A549 (cell line): ENCODE measurements at regions not wholly inside any gene's neighbourhood (a gene's known extent, or its start where the extent isn't known, plus 50 kb on each side); places are given as distances from the start of the nearest gene placed in this dataset.

Experiments used
- ATAC-seq, 2 experiments: fragments of 200-7000 bp in 1 of 2; fragments of >200 bp in 1 of 2; cut with Nextera tagmentation in 1 of 2; cut with Tn5 transposase in 1 of 2; 3 replicates each; pipeline versions ENCODE4 v1.8.0 to v1.9.1; 2018 to 2020; ENCODE audit warnings: mild to moderate bottlenecking in 1 of 2, moderate library complexity in 1 of 2
- CTCF ChIA-PET: fragments of 300-600 bp; sonication (Branson Sonifier 250); formaldehyde crosslinking; extraction: SDS; loops from one replicate; lab custom pipeline; 2021; ENCODE audit warnings: antibody characterized with exemption, inconsistent platforms; lab: Yijun Ruan, JAX
- POLR2A ChIA-PET: fragments of 350-600 bp; formaldehyde crosslinking; extraction: SDS; loops from one replicate; lab custom pipeline; 2021; ENCODE audit warnings: antibody characterized with exemption, inconsistent platforms; lab: Yijun Ruan, JAX
- DNase-seq, 2 experiments: peaks; one replicate each; pipeline versions ENCODE4 v3.0.0 to v3.0.0-alpha.2; 2011 to 2016; ENCODE audit warnings: low read depth in 1 of 2, low spot score in 1 of 2
- FAIRE-seq: peaks from 2 replicates; lab custom pipeline; 2011; peaks lifted over from hg19 to GRCh38; lab: Jason Lieb, UNC
- H3K27ac ChIP-seq, 2 experiments: fragments of >200 bp; sonication (Bioruptor Twin); formaldehyde crosslinking; 3 replicates each; pipeline ENCODE4 v1.5.1; 2016 to 2017
- H3K4me1 ChIP-seq: fragments of >200 bp; sonication (Bioruptor Twin); formaldehyde crosslinking; 3 replicates; pipeline ENCODE4 v1.6.1; 2016
- H3K4me2 ChIP-seq: fragments of >200 bp; sonication (Bioruptor Twin); formaldehyde crosslinking; 3 replicates; pipeline ENCODE4 v1.6.1; 2016
- H3K4me3 ChIP-seq: fragments of >200 bp; sonication (Bioruptor Twin); formaldehyde crosslinking; 3 replicates; pipeline ENCODE4 v1.5.1; 2016
- H3K9me3 ChIP-seq: fragments of >200 bp; sonication (Bioruptor Twin); formaldehyde crosslinking; 3 replicates; pipeline ENCODE4 v1.6.1; 2016
- BHLHE40 ChIP-seq: IDR thresholded peaks from 2 replicates; pipeline ENCODE4 v1.6.1; 2012; ENCODE audit warnings: low read depth, low read length, inconsistent platforms
- CHD4 ChIP-seq: fragments of 200-600 bp; sonication (generic); IDR thresholded peaks from 2 replicates; pipeline ENCODE4 v1.6.1; 2016; ENCODE audit warnings: antibody characterized with exemption, mild to moderate bottlenecking, borderline replicate concordance
- E2F6 ChIP-seq: IDR thresholded peaks from 2 replicates; pipeline ENCODE4 v1.6.1; 2012; ENCODE audit warnings: low read depth, borderline replicate concordance
- EHF ChIP-seq: fragments of 250-450 bp; sonication (Bioruptor Pico); IDR thresholded peaks from 2 replicates; pipeline ENCODE4 v1.5.0; 2020; ENCODE audit warnings: mild to moderate bottlenecking
- EP300 ChIP-seq, 2 experiments: fragments of >200 bp; sonication (Bioruptor Twin); formaldehyde crosslinking; IDR thresholded peaks; 2 replicates in 1 of 2; 3 replicates in 1 of 2; pipeline ENCODE4 v1.6.1; 2016 to 2017
- FOSB ChIP-seq: fragments of 250-450 bp; sonication (Bioruptor Pico); IDR thresholded peaks from 2 replicates; pipeline ENCODE4 v1.5.0; 2020; ENCODE audit warnings: mild to moderate bottlenecking, moderate library complexity
- FOSL2 ChIP-seq, 2 experiments: fragments of 450-650 bp in 1 of 2; fragments of >200 bp in 1 of 2; sonication (Bioruptor Twin) in 1 of 2; formaldehyde crosslinking; IDR thresholded peaks; 2 replicates each; pipeline versions ENCODE4 v1.5.0 to v1.6.1; 2016 to 2020; ENCODE audit warnings: mild to moderate bottlenecking in 1 of 2, moderate library complexity in 1 of 2
- HDAC2 ChIP-seq: fragments of 200-600 bp; sonication (generic); IDR thresholded peaks from 2 replicates; pipeline ENCODE4 v1.6.1; 2016
- HES2 ChIP-seq: fragments of >200 bp; sonication (Bioruptor Twin); formaldehyde crosslinking; IDR thresholded peaks from 2 replicates; pipeline ENCODE4 v1.6.1; 2016
- HOXA7 ChIP-seq: fragments of 250-450 bp; sonication (Bioruptor Pico); IDR thresholded peaks from 2 replicates; pipeline ENCODE4 v1.5.0; 2020; ENCODE audit warnings: mild to moderate bottlenecking, moderate library complexity
- HOXB13 ChIP-seq: fragments of 250-450 bp; sonication (Bioruptor Pico); IDR thresholded peaks from 2 replicates; pipeline ENCODE4 v1.5.0; 2020; ENCODE audit warnings: low read depth, mild to moderate bottlenecking, moderate library complexity
- KDM5A ChIP-seq: fragments of 200-600 bp; sonication (generic); IDR thresholded peaks from 2 replicates; pipeline ENCODE4 v1.6.1; 2016; ENCODE audit warnings: antibody characterized with exemption, mild to moderate bottlenecking
- MAX ChIP-seq: IDR thresholded peaks from 2 replicates; pipeline ENCODE4 v1.6.1; 2012
- RAD21 ChIP-seq, 2 experiments: fragments of >200 bp in 1 of 2; sonication (Bioruptor Twin) in 1 of 2; formaldehyde crosslinking in 1 of 2; IDR thresholded peaks in 1 of 2; conservative IDR thresholded peaks in 1 of 2; 2 replicates in 1 of 2; 3 replicates in 1 of 2; pipeline ENCODE4 v1.6.1; 2012 to 2018; ENCODE audit warnings: inconsistent platforms in 1 of 2
- RARB ChIP-seq: fragments of 250-450 bp; sonication (Bioruptor Pico); IDR thresholded peaks from 2 replicates; pipeline ENCODE4 v1.8.0; 2021; ENCODE audit warnings: mild to moderate bottlenecking, moderate library complexity
- RFX5 ChIP-seq: fragments of 450-650 bp; IDR thresholded peaks from 2 replicates; pipeline ENCODE4 v1.7.1; 2014; ENCODE audit warnings: antibody characterized with exemption, mild to moderate bottlenecking, moderate library complexity
- RNF2 ChIP-seq: fragments of 200-600 bp; sonication (generic); IDR thresholded peaks from 2 replicates; pipeline ENCODE4 v1.6.1; 2016; ENCODE audit warnings: low read depth, mild to moderate bottlenecking, antibody characterized with exemption, moderate library complexity, borderline replicate concordance
- SMC3 ChIP-seq: fragments of >200 bp; sonication (Bioruptor Twin); formaldehyde crosslinking; IDR thresholded peaks from 3 replicates; pipeline ENCODE4 v1.6.1; 2018; ENCODE audit warnings: inconsistent platforms
- TP53 ChIP-seq: fragments of 250-450 bp; sonication (Bioruptor Pico); IDR thresholded peaks from 2 replicates; pipeline ENCODE4 v1.5.0; 2021; ENCODE audit warnings: mild to moderate bottlenecking, moderate library complexity
- ZFP36 ChIP-seq: fragments of 450-650 bp; IDR thresholded peaks from 2 replicates; pipeline ENCODE4 v1.6.1; 2014; ENCODE audit warnings: borderline replicate concordance; ENCODE audit not compliant: partially characterized antibody
- ZSCAN20 ChIP-seq: fragments of 250-450 bp; sonication (Bioruptor Pico); IDR thresholded peaks from 2 replicates; pipeline ENCODE4 v1.8.0; 2022; ENCODE audit warnings: mild to moderate bottlenecking, moderate library complexity
- WGBS: methylation state at CpG from one replicate; pipeline ENCODE4 v1.1.6; 2017; ENCODE audit errors: missing lambda C conversion rate; 5-methylcytosine and 5-hydroxymethylcytosine counted together
- TF ChIP-seq, protein P1 (sequence below): fragments of 250-450 bp; sonication (Bioruptor Pico); IDR thresholded peaks from 2 replicates; pipeline ENCODE4 v1.5.0; 2020; ENCODE audit warnings: low read depth, mild to moderate bottlenecking, moderate library complexity
- TF ChIP-seq, protein P2 (sequence below): fragments of >200 bp; sonication (Bioruptor Twin); formaldehyde crosslinking; IDR thresholded peaks from 3 replicates; pipeline ENCODE4 v1.6.1; 2016

- TF ChIP-seq SMC3 (no peak), FOSB (CRISPR knock-in tag) (no peak), CHD4 (no peak), ZFP36 (no peak)
These were observed 147.5 kb upstream of the ANK2 start (continued) for GRCh38 chr4:112901962-112902411.

DNA sequence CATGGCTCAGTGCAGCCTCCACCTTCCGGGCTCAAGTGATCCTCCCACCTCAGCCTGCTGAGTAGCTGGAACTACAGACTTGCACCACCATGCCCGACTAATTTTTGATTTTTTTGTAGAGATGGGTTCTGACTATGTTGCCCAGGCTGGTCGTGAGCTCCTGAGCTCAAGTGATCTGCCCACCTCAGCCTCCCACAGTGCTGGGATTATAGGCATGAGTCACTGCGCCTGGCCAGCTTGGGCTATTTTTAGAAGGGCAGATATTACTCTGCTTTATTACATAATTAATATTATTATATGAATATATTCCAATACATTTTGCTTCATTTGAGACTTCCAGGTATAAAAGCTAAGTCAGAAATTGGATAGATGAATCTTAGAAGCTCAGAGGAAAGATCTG lies 143.7 kb upstream of the ANK2 start:
- no peak for FAIRE-seq
- H3K9me3 ChIP-seq, result no peaks in the 10 kb centered on the region
- no peak overlapping the region for H3K4me3 ChIP-seq
- ChIA-PET POLR2A (no interaction called here), CTCF (no interaction called here)
- H3K27ac ChIP-seq, result no peak overlapping the region
- WGBS, result 40% methylated on average over 4 of the region's 4 CpGs
- ATAC-seq, result no peak
- DNase-seq, result no peak
- TF ChIP-seq EHF (CRISPR knock-in tag) (no peak), FOSL2 (IDR thresholded peaks at IDR 0.05) (no peak), FOSL2 (CRISPR knock-in tag; IDR thresholded peaks at IDR 0.05) (no peak), E2F6 (no peak), RAD21 (conservative IDR thresholded peaks at IDR 0.05 in 1 of 2, IDR thresholded peaks at IDR 0.05 in 1 of 2) (no peak), HOXB13 (no peak)
- no peak overlapping the region for H3K4me2 ChIP-seq
- no peaks in the 10 kb centered on the region for H3K4me1 ChIP-seq

DNA sequence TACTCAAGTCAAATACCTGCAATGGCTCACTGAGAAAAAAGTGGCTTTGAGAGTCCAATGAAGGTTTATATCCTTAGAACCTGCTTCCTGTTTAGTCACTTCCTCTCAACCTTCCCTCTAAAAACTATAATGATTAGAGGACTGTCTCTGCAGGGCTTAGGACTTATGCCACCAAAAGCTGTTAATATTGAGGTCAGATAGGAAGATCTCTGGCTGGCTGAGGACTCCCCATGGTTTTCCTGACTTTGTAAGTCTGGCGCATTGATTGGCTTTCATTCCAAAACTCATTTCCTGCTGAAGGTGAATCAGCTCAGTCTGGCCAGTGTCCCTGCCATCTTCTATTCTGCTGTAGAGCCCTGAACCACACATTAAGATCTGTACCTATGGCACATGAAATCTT lies 140.9 kb upstream of the ANK2 start:
- Histone ChIP-seq H3K9me3 (no peaks in the 10 kb centered on the region), H3K4me1 (no peaks in the 10 kb centered on the region), H3K27ac (no peak overlapping the region), H3K4me2 (no peak overlapping the region), H3K4me3 (no peak overlapping the region)
- DNase-seq (no peak), ATAC-seq (no peak), FAIRE-seq (no peak)
- ChIA-PET POLR2A (no interaction called here), CTCF (interaction anchor here (1.8 kb wide), 1 partner anchor 30 kb away, joined by 5 read pairs; no protein-coding TSS in a partner anchor)
- TF ChIP-seq HES2 (no peak), HOXA7 (no peak)
- 75% methylated on average over 1 of the region's 1 CpG for WGBS

- FAIRE-seq (no peak), DNase-seq (no peak), ATAC-seq (no peak)
- whole genome bisulfite sequencing, result 61% methylated on average over 7 of the region's 7 CpGs
- no peak overlapping the region for H3K4me2 ChIP-seq
- H3K4me3 ChIP-seq, result no peak overlapping the region
- H3K27ac ChIP-seq, result no peak overlapping the region
- CTCF ChIA-PET, result no interaction called here
- H3K4me1 ChIP-seq, result no peaks in the 10 kb centered on the region
- H3K9me3 ChIP-seq, result no peaks in the 10 kb centered on the region
- TF ChIP-seq RFX5 (no peak), FOSL2 (IDR thresholded peaks at IDR 0.05) (no peak), FOSL2 (CRISPR knock-in tag; IDR thresholded peaks at IDR 0.05) (no peak), BHLHE40 (no peak), EHF (CRISPR knock-in tag) (no peak), RARB (CRISPR knock-in tag) (no peak), CHD4 (no peak), HDAC2 (no peak), KDM5A (no peak), HOXA7 (no peak), EP300 (IDR thresholded peaks at IDR 0.05) (no peak), ZSCAN20 (no peak), TP53 (CRISPR knock-in tag) (no peak), RNF2 (no peak), MAX (no peak)
- TF ChIP-seq, protein P1, sequence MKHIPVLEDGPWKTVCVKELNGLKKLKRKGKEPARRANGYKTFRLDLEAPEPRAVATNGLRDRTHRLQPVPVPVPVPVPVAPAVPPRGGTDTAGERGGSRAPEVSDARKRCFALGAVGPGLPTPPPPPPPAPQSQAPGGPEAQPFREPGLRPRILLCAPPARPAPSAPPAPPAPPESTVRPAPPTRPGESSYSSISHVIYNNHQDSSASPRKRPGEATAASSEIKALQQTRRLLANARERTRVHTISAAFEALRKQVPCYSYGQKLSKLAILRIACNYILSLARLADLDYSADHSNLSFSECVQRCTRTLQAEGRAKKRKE (CRISPR knock-in tag), result no peak
- TF ChIP-seq, protein P2, sequence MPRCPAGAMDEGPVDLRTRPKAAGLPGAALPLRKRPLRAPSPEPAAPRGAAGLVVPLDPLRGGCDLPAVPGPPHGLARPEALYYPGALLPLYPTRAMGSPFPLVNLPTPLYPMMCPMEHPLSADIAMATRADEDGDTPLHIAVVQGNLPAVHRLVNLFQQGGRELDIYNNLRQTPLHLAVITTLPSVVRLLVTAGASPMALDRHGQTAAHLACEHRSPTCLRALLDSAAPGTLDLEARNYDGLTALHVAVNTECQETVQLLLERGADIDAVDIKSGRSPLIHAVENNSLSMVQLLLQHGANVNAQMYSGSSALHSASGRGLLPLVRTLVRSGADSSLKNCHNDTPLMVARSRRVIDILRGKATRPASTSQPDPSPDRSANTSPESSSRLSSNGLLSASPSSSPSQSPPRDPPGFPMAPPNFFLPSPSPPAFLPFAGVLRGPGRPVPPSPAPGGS, result no peak
- TF ChIP-seq, all 56 proteins: peak for 0
- POLR2A ChIA-PET, result no interaction called here
These were observed 139.2 kb upstream of the ANK2 start for GRCh38 chr4:112910109-112910736.
